ENCODE measurements at regions not wholly inside any gene's neighbourhood (a gene's known extent, or its start where the extent isn't known, plus 50 kb on each side); places are given as distances from the start of the nearest gene placed in this dataset.

DNA sequence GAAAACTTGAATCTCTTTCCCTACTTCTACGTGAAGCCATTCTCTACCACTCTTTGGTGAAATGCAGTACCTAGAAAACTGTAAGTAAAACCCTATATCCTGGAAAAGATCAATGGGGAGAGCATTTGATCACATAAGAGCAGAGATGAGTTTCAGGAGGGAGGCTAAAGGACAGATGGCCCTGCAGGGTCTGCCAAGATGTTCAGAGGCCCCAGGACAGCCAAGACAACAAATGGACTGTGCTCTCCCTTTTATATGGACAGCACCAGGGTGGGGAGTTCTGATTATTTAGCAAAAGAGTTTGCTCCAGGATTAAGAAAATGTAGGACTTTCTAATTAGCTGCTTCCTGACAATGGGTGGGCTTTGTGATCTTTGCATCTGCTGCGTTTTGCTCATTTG lies 101.7 kb downstream of the DCK start:
- TF ChIP-seq, protein P1, sequence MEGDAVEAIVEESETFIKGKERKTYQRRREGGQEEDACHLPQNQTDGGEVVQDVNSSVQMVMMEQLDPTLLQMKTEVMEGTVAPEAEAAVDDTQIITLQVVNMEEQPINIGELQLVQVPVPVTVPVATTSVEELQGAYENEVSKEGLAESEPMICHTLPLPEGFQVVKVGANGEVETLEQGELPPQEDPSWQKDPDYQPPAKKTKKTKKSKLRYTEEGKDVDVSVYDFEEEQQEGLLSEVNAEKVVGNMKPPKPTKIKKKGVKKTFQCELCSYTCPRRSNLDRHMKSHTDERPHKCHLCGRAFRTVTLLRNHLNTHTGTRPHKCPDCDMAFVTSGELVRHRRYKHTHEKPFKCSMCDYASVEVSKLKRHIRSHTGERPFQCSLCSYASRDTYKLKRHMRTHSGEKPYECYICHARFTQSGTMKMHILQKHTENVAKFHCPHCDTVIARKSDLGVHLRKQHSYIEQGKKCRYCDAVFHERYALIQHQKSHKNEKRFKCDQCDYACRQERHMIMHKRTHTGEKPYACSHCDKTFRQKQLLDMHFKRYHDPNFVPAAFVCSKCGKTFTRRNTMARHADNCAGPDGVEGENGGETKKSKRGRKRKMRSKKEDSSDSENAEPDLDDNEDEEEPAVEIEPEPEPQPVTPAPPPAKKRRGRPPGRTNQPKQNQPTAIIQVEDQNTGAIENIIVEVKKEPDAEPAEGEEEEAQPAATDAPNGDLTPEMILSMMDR (conservative IDR thresholded peaks at IDR 0.05 in 1 of 2, IDR thresholded peaks at IDR 0.05 in 1 of 2; ENCODE audit: low read depth in 1 of 2, low read length in 2 of 2) = no peak
- TF ChIP-seq EZH2 (IDR thresholded peaks at IDR 0.05; ENCODE audit: low read length, missing control alignments) = no peak
